GM18508 (cell line): ENCODE measurements at regions not wholly inside any gene's neighbourhood (a gene's known extent, or its start where the extent isn't known, plus 50 kb on each side); places are given as distances from the start of the nearest gene placed in this dataset.

Experiments used
- ATAC-seq: cut with Tn5 transposase; IDR thresholded peaks from one replicate; pipeline ENCODE4 v1.9.1; 2021; ENCODE audit warnings: moderate number of reproducible peaks; ENCODE audit not compliant: insufficient read depth, unreplicated experiment

GRCh38 chr18:11246495-11247300 is 97.3 kb upstream of the PIEZO2 start:
- ATAC-seq = no peak

GRCh38 chr18:11245879-11246278 is 96.5 kb upstream of the PIEZO2 start:
- no peak for ATAC-seq

- no peak for ATAC-seq
Observed at GRCh38 chr18:11237484-11237883, 88.1 kb upstream of the PIEZO2 start.

- no peak for ATAC-seq
Observed at GRCh38 chr18:11237066-11237465, 87.7 kb upstream of the PIEZO2 start.

- ATAC-seq = no peak
Observed at GRCh38 chr18:11224153-11224552, 74.8 kb upstream of the PIEZO2 start.

GRCh38 chr18:11219571-11219970 is 70.2 kb upstream of the PIEZO2 start:
- ATAC-seq = no peak

GRCh38 chr18:11215216-11215615 is 65.8 kb upstream of the PIEZO2 start:
- no peak for ATAC-seq

GRCh38 chr18:11204020-11204419 is 54.7 kb upstream of the PIEZO2 start:
- no peak for ATAC-seq

GRCh38 chr18:11199477-11199876 is 50.1 kb upstream of the PIEZO2 start:
- ATAC-seq = no peak
